GM21423 (cell line): ENCODE measurements at regions not wholly inside any gene's neighbourhood (a gene's known extent, or its start where the extent isn't known, plus 50 kb on each side); places are given as distances from the start of the nearest gene placed in this dataset.
"Not testable (repeated sequence)": the region's sequence is repeated elsewhere in the genome, so short reads cannot be mapped to it uniquely, and the experiment has no call there.

Source experiments
- ATAC-seq: cut with Tn5 transposase; IDR thresholded peaks from one replicate; pipeline ENCODE4 v1.9.1; 2021; ENCODE audit warnings: mild to moderate bottlenecking, moderate library complexity; ENCODE audit not compliant: unreplicated experiment

- ATAC-seq = no peak
Measured at GRCh38 chr9:99472240-99472915, 250.3 kb downstream of the SEC61B start.

- ATAC-seq = no peak
Measured at GRCh38 chr9:99472916-99473245, 250.8 kb downstream of the SEC61B start.

DNA sequence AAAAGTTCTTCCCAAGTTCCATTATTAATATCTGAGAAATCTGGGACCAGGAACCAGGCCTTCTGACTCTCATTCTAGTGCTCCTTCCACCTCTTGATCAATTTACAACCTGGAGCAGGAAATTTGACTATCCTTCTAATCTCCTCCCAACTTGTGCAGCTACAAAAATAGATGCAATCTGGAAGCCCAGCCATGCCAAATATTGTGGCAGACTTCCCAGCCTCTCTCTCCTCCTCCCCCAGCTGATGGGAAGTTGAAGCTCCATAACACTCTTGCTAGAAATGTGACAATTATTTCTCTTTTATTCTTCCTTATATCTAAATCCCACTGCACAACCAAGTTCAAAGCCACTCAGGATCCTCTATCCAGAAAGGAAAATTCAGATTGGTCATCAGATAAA, 252.1 kb downstream of the SEC61B start:
- ATAC-seq = no peak

GRCh38 chr9:99475401-99476065, 253.5 kb downstream of the SEC61B start:
- ATAC-seq = no peak

DNA sequence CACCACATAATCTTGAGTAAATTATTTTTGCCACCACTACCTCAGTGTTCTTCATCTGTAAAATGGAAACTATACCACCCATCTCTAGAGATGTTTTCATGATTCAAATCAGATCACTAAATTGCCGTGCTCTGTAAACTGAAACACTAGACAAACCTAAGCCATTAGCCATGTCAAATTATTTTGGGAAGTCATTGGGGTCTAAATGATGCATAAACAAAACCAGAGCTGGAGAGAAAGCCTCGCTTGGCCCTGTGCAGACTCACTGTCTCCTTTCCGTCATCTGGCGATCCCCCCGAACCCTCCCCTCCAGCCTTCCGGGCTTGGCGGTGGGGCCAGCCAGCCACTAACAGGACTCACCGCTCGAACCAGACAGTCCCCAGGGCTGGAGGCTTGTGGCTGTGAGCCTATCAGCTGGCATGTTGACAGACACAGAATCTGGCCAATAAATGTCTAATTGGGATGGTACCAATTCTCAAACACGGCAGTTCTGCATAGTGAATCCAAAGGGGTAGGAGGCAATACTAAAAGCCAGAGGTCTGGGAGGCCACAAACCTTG, 256.5 kb downstream of the SEC61B start:
- ATAC-seq = no peak

DNA sequence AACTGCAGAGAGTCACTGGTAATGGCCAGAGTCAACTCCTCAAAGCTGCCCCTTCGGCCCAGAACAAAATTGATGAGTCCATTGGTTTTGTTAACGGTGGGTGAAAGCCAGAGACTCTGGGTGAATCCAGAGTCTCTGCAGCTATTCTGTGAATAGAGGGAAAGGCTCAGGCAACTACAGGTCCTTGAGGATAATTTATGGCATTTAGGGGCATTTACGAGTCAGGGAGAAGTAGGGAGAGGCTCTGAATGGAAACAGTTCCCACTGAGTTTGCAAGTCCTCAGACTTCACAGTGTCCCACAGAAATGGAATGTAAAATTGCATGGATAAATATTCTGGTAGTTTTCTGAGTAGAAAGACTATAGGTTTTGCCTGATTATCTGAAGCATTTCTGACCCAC, 257.8 kb downstream of the SEC61B start:
- no peak for ATAC-seq

DNA sequence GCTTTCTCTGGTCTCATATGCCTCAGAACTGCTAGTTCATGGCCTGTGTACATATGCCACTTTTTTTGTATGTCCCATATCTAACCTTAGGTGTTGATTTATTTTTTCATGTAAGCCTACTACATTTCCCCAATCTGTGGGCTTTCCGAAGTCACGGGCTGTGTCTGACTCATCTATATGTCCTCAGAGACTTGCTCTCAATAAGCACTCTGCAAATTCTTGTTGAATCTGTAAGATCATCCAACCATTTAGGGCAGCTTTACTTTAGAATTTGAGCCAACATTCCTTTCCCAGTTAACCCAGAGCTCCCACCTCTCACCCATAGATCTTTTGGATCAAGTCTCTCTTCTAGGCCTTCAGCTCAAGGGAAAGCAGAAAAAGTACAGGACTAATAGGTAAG, 263.4 kb downstream of the SEC61B start:
- ATAC-seq = no peak

- ATAC-seq = no peak
Measured at GRCh38 chr9:99486684-99487083, 264.6 kb downstream of the SEC61B start.

DNA sequence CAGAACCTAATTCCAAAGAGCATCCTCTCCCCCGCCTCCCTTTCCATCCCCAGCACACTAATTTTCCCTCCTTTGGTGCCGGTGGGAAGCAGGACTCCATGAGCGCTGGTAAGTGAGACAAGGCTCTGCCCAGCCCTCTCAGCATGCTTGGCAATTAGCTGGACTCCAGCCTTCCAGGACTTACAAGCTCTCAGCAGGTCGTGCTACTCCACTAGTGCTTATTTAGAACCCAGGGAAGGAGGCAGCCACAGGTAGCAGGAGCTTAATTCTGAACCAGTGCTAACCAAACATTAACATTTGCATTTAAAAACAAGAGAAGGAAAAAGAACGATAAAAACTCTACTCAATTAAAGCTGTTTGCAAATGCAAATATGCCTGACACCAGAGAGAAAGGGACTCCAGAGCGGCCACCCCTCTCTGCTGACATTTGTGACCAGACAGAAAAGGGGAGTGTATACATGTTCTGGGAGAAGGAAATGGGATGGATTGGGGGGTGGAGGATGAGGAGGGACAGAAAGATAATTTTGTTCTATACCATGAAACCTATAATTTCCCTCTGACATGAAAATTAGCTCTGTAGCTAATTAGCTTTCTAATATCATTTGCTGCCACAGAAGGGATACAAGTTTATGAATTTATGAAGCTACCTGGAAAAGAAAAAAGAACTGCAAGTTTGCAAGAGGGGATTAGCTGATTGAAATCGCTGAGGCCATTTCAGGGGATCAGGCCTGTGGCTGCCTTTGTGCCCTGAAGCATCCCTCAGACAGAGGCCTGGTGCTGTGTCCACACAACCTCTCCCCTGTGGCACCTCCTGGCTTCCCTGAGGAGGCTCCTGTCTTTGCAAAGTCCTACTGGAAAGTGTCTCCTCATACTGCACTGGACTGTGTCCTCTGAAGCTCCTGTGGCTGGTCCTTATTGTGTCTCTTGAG, 266.3 kb downstream of the SEC61B start:
- ATAC-seq = no peak

GRCh38 chr9:99489060-99489413, 267.0 kb downstream of the SEC61B start:
- no peak for ATAC-seq

DNA sequence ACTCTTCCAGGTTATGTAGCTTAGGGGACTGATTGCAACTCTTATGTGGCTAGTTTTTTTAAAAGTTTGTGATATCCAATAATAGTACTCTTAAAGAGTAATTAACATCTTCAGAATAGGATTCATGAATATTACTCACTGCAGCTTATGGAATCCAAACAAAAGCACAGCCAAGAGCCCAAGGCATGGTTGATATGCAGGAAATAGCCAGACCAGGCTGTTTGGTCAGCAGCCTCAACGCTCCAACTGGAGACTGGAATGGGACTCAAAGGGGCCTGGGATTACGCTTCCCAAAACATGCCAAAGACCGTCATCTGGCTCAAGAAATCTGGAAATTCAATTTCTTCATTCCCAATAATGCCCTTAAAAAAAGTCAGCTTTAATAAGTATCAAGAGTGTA, 268.6 kb downstream of the SEC61B start:
- no peak for ATAC-seq

- peak; percentile 50 for ATAC-seq
Measured at GRCh38 chr9:99491408-99492158, 269.5 kb downstream of the SEC61B start.

DNA sequence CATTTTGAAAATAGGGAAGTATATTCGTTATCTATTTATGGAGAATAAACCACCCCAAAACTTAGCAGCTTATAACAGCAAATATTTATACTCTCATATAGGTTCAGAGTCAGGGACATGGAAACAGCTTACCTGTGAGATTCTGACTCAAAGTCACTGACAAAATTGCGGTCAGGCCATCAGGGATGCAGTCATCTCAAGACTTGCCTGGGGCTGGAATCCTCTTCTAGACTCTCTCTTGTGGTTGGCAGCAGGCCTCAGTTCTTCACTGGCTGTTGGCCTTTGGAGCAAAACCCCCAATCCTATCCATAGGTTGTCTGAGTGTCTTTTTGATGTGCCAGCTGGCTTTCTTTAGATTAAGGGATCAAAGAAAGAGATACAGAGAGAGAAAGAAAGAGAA, 275.6 kb downstream of the SEC61B start:
- no peak for ATAC-seq

GRCh38 chr9:99498979-99499378, 276.9 kb downstream of the SEC61B start:
- ATAC-seq = not testable (repeated sequence)

DNA sequence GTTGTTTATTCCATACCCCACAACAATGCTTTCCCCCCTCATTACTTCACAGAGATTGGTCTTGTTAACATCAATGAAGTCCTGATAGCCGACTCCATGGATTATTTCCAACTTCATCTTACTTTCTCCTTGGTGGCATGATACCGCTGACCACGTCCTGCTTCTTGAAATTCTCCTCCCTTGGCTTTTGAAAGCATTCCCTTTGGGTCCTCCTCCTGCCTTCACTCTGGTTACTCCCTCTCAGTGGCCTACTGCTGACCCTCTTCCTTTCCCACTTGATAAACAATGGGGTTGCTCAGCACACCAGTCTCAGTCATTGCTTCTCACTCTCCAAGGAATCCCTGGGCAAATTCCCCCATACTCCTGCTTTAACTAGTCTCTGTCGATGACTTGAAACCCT, 283.9 kb downstream of the SEC61B start:
- no peak for ATAC-seq

GRCh38 chr9:99506747-99507348, 284.8 kb downstream of the SEC61B start:
- ATAC-seq = no peak

GRCh38 chr9:99509065-99509745, 287.1 kb downstream of the SEC61B start:
- no peak for ATAC-seq

- no peak for ATAC-seq
Measured at GRCh38 chr9:99509900-99510535, 287.9 kb downstream of the SEC61B start.

DNA sequence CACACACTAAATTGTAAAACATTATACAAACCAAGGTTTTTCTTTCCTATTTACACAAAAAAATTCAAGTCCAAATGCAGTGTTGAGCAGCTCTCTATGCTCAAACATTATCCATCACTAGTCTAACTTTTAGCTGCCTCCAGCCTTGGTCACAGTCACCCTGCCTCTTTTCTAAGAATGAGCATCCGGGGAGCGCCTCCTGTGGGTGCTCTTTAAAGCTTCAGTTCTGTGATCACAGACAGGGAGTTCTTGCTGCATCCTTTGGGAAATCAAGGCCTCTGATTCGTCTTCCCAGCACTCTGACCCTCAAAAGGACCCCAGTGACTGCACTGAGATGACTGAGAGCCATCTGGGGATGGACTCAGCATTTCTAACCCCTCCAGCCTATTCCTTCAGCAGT, 289.6 kb downstream of the SEC61B start:
- no peak for ATAC-seq
